Neural crest cell (in vitro differentiated cells): ENCODE measurements at regions not wholly inside any gene's neighbourhood (a gene's known extent, or its start where the extent isn't known, plus 50 kb on each side); places are given as distances from the start of the nearest gene placed in this dataset.
A peak's percentile ranks its signal among the peaks of the same experiment; 100 is the strongest.

Source experiments
- DNase-seq: peaks from one replicate; pipeline ENCODE4 v3.0.0; 2021; ENCODE audit warnings: low read depth, mixed read lengths, low spot score
- H3K27ac Mint-ChIP-seq: one replicate; pipeline ENCODE4 v1.8.0; 2021; ENCODE audit warnings: mild to moderate bottlenecking, mixed read lengths; ENCODE audit not compliant: unreplicated experiment
- H3K27me3 Mint-ChIP-seq: 2 replicates; pipeline ENCODE4 v1.8.0; 2021; ENCODE audit warnings: low read depth, mild to moderate bottlenecking, mixed read lengths
- H3K36me3 Mint-ChIP-seq: 2 replicates; pipeline ENCODE4 v1.8.0; 2021; ENCODE audit warnings: low read depth, mild to moderate bottlenecking, mixed read lengths
- H3K4me1 Mint-ChIP-seq: 2 replicates; pipeline ENCODE4 v1.8.0; 2021; ENCODE audit warnings: mixed read lengths
- H3K4me3 Mint-ChIP-seq: one replicate; pipeline ENCODE4 v1.8.0; 2021; ENCODE audit warnings: mild to moderate bottlenecking, mixed read lengths
- H3K9me3 Mint-ChIP-seq: 2 replicates; pipeline ENCODE4 v1.8.0; 2021; ENCODE audit warnings: mixed read lengths
- TF ChIP-seq, protein P1 (sequence below): fragments of 200-600 bp; sonication (generic); conservative IDR thresholded peaks from 2 replicates; pipeline ENCODE4 v1.5.0; 2021; ENCODE audit warnings: antibody characterized with exemption, mild to moderate bottlenecking

DNA sequence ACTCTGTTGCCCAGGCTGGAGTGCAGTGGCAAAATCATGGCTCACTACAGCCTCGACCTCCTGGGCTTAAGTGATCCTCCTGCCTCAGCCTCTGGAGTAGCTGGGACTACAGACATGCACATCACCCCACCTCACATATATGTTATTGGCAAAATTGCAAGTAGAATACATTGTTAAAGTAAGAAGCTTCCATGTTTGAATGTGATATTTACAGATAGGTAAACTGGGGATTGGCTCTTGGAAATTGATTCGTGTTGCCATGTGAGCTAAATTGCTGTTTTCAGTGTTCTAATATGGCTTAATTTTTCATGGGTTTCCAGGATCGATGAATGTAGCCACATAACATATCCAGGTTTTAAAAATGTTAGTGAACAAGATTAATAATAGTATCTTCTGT lies 149.0 kb upstream of the ZNF217 start:
- Mint-ChIP-seq H3K27me3 (no peaks in the 10 kb centered on the region), H3K9me3 (no peaks in the 10 kb centered on the region), H3K36me3 (no peaks in the 10 kb centered on the region), H3K27ac (no peak overlapping the region), H3K4me3 (no peak overlapping the region), H3K4me1 (peaks cover 43% of the 10 kb centered on the region)
- no peak for DNase-seq
- TF ChIP-seq, protein P1, sequence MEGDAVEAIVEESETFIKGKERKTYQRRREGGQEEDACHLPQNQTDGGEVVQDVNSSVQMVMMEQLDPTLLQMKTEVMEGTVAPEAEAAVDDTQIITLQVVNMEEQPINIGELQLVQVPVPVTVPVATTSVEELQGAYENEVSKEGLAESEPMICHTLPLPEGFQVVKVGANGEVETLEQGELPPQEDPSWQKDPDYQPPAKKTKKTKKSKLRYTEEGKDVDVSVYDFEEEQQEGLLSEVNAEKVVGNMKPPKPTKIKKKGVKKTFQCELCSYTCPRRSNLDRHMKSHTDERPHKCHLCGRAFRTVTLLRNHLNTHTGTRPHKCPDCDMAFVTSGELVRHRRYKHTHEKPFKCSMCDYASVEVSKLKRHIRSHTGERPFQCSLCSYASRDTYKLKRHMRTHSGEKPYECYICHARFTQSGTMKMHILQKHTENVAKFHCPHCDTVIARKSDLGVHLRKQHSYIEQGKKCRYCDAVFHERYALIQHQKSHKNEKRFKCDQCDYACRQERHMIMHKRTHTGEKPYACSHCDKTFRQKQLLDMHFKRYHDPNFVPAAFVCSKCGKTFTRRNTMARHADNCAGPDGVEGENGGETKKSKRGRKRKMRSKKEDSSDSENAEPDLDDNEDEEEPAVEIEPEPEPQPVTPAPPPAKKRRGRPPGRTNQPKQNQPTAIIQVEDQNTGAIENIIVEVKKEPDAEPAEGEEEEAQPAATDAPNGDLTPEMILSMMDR, result no peak

DNA sequence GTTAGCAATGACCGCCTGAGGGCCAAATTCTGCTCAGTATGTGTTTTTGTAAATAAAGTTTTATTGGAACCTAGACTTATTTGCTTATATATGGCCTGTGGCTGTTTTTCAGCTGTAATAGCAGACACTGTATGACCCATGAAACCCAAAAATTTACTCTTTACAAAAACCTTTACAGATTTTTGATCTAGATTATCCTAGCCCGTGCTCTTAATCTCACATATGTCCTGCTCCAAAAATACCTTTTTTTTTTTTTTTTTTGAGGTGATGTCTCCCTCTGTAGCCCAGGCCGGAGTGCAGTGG lies 148.0 kb upstream of the ZNF217 start:
- no peak overlapping the region for H3K27ac Mint-ChIP-seq

DNA sequence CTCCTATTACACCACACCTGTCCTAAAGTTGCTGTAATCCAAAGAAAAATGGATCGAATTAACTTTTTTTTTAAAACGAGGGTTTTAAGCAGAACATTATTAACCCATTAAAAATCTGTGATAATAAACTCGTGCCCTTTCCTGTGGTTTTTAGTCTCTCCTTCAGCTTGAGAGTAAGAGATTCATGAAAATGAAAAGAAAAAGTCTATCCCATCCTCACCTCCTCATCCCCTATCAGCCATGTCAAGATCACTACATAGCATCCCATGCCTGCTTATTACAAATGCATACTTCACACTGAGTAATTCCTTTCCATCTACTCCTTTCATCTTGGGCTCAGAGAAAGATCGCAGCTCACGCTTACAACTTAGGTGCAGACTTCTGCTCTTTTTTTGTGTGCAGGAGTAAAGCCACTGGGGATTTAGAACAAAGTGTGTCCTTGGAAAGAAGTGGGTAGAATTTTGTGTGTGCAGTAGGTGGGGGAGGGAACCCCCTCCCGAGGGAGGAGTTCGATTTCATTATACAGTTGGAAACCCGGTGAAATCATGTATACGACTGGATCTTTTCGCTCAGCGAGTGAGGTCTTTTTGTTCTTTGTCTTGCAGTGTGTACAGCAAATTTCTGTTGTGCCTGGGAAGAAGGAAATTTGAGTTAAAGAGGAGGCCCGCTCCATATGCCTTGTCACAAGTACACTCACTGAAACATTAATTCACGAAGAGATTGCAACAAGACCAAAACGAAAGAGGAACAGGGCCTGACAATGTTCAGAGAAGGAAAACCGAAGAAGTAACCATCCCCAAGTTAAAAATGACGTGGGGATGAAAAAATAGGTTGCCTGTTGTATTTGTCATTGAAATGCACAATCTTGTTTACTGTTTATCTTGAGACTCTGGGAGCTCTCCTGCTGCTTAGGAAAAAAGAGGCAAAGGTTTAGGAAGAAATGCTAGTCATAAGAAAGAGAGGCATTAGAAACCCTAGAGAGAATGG lies 146.5 kb upstream of the ZNF217 start:
- Mint-ChIP-seq H3K4me1 (peaks cover 67% of the 10 kb centered on the region), H3K27me3 (no peaks in the 10 kb centered on the region), H3K9me3 (no peaks in the 10 kb centered on the region), H3K27ac (peak overlapping the region; percentile 93), H3K36me3 (no peaks in the 10 kb centered on the region), H3K4me3 (peak overlapping the region; percentile 65)
- DNase-seq, result no peak
- TF ChIP-seq, protein P1, result no peak

More for the DNA sequence above, 148.0 kb upstream of the ZNF217 start:
- TF ChIP-seq, protein P1, result no peak
- H3K36me3 Mint-ChIP-seq, result no peaks in the 10 kb centered on the region
- DNase-seq, result no peak
- H3K4me3 Mint-ChIP-seq, result no peak overlapping the region
- H3K4me1 Mint-ChIP-seq, result peaks cover 54% of the 10 kb centered on the region
- no peaks in the 10 kb centered on the region for H3K9me3 Mint-ChIP-seq
- no peaks in the 10 kb centered on the region for H3K27me3 Mint-ChIP-seq

DNA sequence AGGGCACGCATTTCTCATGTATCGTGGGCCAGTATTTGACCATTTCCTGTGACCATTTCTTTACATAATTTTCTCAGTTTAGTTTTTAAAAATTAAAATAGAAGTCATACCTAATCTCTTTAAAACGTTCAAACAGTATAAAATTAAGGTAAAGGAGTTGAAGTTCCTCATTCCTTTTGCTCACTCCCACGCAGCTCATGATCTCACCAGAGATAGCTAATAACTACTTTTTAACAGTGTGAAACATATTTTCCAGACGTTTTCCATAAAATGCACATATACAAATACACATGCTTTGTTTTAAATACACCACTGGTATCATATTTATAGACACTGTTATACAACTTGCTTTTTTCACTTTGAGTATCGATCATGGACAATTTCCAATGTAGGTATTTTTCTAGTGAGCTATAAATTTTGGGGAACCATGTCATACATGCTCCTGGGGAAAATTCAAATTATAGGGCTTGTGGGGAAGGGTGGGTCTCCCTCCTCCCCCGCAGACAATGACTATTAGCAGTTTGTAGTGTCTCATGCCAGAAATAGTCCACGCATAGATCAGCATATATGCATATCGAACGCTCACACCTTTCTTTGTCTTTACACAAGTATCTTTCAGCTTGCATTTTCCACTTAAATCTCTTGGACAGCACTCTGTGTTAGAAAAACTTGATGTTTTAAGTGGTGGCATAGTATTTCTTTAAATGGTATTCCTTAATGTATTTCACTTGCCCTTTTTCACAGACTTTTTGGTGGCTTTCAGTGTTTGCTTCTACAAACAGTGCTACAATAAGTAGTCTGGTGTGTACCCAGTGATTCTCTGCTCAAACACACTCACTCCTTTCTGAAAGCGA lies 145.5 kb upstream of the ZNF217 start:
- Mint-ChIP-seq H3K27ac (peak overlapping the region; percentile 95), H3K36me3 (no peaks in the 10 kb centered on the region), H3K4me3 (peak overlapping the region; percentile 65), H3K27me3 (no peaks in the 10 kb centered on the region), H3K9me3 (no peaks in the 10 kb centered on the region), H3K4me1 (peaks cover 75% of the 10 kb centered on the region)
- TF ChIP-seq, protein P1, result no peak
- DNase-seq, result no peak

DNA sequence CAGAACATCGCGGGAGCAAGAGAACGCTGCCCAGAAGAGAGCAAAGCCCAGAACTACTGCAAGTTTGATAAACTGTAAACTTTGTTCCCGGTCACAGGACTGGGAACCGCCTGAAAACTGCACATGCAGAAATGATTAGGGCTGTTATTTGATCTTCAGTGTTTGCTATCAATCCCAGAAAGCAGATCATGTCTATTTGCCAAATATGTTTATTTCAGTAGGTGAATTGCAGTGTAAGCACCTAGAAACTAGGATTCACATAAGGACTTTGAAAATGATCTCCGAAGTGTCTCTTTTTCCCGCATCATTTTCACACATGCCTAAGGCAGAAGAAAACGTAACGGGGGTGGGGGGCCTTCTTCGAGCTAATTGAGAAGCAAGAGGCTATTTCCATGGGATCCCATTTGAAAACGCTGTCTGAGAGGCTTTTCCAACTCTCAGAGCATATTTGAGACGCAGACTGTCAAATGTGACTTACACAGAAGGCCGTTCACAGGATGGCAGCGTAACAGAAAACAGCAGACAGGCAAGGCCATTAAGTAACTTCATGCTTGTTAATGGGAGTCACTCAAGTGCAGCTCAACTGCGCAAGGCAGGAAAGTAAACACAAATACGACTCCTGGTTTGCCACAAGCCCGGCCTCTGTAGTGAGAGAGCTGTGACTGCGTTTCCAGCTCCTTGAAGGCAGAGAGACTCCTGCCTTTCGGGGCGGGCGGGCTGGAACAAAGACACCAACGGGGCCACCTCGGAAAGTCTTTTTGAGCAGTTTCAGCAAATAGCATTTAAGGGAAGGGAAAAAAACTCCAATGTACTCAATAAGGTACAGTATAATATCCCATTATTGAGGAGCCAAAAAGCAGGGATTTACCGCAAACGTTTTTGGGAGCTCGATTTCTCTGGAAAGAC lies 144.7 kb upstream of the ZNF217 start:
- Mint-ChIP-seq H3K9me3 (no peaks in the 10 kb centered on the region), H3K27ac (peak overlapping the region; percentile 98), H3K27me3 (no peaks in the 10 kb centered on the region), H3K4me1 (peaks cover 73% of the 10 kb centered on the region), H3K36me3 (no peaks in the 10 kb centered on the region), H3K4me3 (peak overlapping the region; percentile 65)
- TF ChIP-seq, protein P1, result no peak
- DNase-seq, result peak; percentile 57
